ELF-1 (cell line): ENCODE measurements at regions not wholly inside any gene's neighbourhood (a gene's known extent, or its start where the extent isn't known, plus 50 kb on each side); places are given as distances from the start of the nearest gene placed in this dataset.

Experiments
- DNase-seq: peaks from one replicate; pipeline ENCODE4 v3.0.0-alpha.2; 2016; ENCODE audit warnings: low read depth, low spot score

DNA sequence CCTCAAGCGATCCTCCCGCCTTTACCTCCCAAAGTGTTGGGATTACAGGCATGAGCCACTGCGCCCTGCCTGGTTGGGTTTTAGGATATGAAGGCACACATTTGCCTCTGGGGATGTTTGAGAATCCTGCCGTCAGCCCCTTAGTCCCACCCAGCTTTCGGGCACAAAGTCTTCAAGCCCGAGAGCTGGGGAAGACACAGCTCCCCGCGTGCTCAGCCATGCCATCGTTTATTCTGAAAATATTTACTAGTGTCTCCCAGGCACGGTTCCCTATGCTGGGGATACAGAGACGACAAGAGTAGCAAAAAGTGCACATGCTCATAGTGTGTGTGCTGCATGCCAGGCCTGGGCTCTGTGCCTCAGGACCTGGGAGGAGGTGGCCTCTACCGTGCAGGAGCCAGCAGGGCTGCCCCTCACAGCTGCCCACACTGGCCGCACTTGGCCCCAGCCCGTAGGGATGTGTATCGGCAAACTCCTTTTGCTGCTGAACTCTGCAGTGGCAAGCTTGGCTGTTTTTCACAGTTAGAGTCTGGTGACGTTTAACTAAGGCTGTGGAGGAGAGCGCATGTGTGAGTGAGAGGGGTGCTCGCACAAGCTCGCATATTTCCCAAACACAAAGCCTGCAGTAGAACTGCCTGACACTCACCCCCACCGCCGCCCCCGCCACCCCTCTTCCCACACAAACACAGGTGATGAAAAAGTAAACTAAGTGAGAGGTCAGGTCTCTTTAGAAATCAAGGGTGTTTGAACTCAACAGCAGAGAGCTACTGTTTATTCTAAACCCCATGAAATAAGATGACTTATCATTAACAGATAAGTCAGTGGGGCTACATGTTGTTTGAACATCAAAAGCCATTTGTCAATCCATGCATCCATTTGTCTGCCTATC is 266.4 kb downstream of the MRTFB start:
- no peak for DNase-seq

DNA sequence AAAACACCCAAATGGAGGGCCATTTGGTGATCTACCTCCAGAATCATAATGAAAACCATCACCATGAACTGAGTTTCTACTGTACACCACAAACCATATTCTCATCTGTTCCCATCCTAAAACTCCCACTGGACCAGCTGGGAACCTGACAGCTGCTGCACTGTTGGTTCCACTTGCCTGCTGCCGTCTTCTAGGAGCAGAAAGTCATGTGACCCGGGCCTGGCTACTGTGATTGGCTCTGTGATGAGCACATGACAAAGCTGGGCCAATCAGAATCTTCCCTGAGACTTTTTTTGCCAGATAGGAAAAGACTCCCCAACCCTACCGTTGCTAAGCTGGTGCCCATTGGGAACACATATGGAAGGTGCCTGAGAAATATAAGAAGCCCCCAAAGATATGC is 264.2 kb downstream of the MRTFB start:
- DNase-seq, result no peak

DNA sequence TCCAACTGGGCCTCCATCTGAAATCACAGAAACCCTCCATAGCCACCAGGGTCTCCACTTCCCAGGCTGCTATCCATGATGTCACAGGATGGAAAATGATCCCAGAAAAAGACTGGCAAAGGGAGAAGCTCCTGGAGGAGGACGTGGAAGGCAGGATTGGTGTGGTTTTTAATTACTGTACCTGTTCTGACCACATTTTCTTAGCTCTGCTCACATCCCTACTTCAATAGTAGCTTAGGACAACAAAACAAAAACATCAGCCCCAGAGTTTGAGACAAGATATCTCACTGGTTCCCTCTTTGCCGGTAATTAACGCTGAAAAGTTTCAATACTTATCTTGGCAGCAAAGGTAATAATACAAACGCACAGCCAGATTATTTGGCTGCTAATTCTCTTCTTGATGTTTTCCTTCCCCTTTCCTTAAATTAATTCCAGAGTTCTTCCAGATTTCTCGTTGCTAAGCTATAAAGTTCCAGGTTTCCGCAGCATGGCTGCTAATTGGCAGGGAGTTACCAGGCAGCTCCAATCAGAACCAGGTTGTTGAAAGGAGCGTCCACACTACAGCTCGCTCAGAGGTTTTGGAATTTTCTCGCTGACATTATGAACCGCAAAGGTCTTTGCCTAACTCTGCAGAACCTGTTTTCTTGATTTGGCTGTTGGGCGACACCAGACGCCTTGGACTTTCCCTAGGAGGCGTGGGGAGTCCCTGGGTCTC is 263.4 kb downstream of the MRTFB start:
- peak; percentile 35 for DNase-seq

DNA sequence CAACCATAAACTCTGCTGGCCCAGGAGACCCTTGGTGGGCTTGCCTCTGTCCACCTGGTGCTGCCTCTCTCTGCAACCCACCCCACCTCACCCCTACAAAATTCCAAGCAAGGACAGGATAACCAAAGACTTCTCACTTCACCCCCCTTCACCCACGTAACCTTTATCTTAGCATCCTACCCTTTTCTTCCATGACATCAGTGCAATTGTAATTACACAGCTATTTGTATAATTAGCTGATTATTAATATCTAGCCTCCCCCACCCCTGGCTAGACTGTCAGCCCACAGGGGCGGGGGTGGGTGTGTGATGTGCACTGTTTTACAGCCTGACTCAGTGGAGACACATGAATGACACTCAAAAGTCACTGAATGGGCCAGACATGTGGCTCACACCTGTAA is 262.2 kb downstream of the MRTFB start:
- no peak for DNase-seq

DNA sequence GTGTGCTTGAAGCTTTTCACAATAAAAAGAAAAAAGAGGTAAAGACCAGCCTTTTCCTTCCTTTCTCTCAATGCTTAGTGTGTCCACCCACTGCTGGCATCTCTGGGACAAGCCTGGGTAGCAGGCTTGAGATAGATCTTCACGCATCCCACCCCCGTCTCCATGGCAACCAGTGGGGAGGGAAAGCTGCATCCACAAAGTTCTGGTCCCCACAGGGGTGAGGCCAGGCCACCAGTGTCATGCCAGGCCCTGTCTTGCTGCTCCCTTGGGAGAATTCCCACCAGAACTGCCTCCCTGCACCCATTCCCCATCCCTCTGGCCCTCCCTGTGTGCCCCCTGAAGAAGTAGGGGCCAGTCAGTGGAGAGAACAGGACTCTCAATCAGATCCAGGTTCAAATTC is 259.9 kb downstream of the MRTFB start:
- DNase-seq, result no peak

DNA sequence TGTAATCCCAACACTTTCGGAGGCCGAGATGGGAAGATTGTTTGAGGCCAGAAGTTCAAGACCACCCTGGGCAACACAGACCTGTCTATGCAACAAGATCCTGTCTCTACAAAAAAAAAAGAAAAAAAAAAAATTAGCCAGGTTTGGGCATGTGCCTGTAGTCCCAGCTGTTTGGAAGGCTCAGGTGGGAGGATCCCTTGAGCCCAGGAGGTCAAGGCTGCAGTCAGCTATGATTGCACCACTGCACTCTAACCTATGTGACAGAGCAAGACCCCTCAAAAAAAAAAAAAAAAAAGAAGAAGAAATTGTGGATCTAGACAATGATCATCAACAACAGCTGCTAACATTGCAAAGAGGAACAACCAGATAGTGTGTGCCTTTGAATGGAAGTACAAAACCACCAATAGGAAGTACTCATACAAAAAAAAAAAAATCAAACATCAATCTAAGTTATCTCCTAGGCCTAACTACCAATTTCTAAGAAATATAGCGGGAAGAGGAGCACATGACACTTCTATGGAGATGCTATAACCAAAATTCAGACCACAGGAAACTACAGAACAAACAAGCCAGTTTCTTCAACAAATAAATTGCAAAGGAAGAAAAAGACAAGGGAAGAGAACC is 258.7 kb downstream of the MRTFB start:
- DNase-seq, result no peak

GRCh38 chr16:14325502-14326401 is 254.6 kb downstream of the MRTFB start:
- no peak for DNase-seq

DNA sequence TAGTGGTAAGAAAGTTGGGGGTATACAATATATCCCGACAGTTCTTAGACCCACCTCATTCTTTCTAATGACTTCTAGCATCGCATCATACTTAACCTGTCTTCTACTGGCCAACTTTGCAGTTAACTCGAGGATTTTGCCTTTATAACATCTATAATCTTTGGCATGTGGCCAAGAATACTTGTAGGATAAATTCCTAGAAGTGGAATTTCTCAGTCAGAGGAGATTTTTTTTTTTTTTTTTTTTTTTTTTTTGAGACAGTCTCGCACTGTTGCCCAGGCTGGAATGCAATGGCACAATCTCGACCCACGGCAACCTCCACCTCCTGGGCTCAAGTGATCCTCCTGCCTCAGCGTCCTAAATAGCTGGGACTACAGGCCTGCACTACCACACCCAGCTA is 253.5 kb downstream of the MRTFB start:
- no peak for DNase-seq

GRCh38 chr16:14322186-14322585 is 251.1 kb downstream of the MRTFB start:
- DNase-seq, result no peak

DNA sequence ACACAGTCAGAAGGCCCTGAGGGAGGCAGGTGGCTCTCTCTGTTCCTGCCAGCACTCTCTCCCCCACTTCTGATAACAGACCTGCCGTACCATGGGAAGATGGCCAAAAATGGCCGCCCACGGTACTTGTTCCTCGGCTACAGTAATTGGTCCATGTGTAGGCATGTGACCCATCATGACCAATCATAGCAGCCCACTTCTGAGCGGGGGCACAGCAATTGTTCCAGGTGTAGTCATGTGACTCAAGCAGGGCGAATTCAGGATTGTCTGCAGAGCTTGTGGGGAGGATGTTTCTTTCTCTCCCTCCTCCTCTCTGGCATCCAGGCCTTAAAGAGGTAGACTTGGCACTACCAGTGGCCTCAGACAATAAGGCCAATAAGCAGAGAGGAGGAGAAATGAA is 250.4 kb downstream of the MRTFB start:
- DNase-seq, result no peak

- DNase-seq, result no peak
These were observed 249.3 kb downstream of the MRTFB start for GRCh38 chr16:14320406-14320805.
